ENCODE measurements at regions not wholly inside any gene's neighbourhood (a gene's known extent, or its start where the extent isn't known, plus 50 kb on each side); places are given as distances from the start of the nearest gene placed in this dataset.

GRCh38 chr2:48852938-48853337 is 97.4 kb upstream of the LHCGR start:
- peaks cover 2% of the 10 kb centered on the region for H3K9me3 Mint-ChIP-seq
- H3K27ac Mint-ChIP-seq = no peak overlapping the region
- peaks cover 6% of the 10 kb centered on the region for H3K27me3 Mint-ChIP-seq (ENCODE audit: low read depth)
- TF ChIP-seq CTCF (IDR thresholded peaks at IDR 0.05; ENCODE audit: unreplicated experiment in 3 of 3) = no peak
- H3K36me3 Mint-ChIP-seq (ENCODE audit: low read depth) = no peaks in the 10 kb centered on the region
- H3K4me1 Mint-ChIP-seq = no peaks in the 10 kb centered on the region
- H3K4me3 Mint-ChIP-seq = no peak overlapping the region

DNA sequence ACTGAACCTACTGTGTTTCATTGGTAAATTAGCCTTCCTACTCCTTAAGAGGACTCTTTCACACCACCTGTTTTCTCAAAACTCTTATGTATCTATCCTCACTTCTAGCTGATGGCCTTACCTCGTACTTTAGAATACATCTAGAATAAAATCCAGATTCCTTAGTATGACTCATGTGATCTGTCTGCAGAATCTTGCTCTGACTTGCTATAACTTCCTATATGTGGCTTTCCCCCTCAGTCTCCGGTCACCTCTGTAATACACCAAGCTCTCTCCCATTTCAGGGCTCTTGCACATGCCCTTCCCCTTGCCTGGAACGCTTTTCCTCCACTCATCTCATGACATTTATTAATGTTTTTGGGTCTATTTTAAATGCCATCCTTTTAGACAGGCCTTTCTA is 95.6 kb upstream of the LHCGR start:
- peaks cover 6% of the 10 kb centered on the region for H3K27me3 Mint-ChIP-seq (ENCODE audit: low read depth)
- TF ChIP-seq CTCF (IDR thresholded peaks at IDR 0.05; ENCODE audit: unreplicated experiment in 3 of 3) = no peak
- no peak overlapping the region for H3K27ac Mint-ChIP-seq

GRCh38 chr2:48849770-48850169 is 94.2 kb upstream of the LHCGR start:
- Mint-ChIP-seq H3K4me1 (no peaks in the 10 kb centered on the region), H3K27me3 (ENCODE audit: low read depth) (no peaks in the 10 kb centered on the region), H3K27ac (no peak overlapping the region), H3K9me3 (peaks cover 2% of the 10 kb centered on the region), H3K36me3 (ENCODE audit: low read depth) (no peaks in the 10 kb centered on the region), H3K4me3 (no peak overlapping the region)
- TF ChIP-seq CTCF (IDR thresholded peaks at IDR 0.05; ENCODE audit: unreplicated experiment in 3 of 3) = no peak

More for the DNA sequence above, 95.6 kb upstream of the LHCGR start:
- no peaks in the 10 kb centered on the region for H3K36me3 Mint-ChIP-seq (ENCODE audit: low read depth)
- no peaks in the 10 kb centered on the region for H3K4me1 Mint-ChIP-seq
- H3K9me3 Mint-ChIP-seq = peaks cover 2% of the 10 kb centered on the region
- H3K4me3 Mint-ChIP-seq = no peak overlapping the region

GRCh38 chr2:48845684-48846083 is 90.2 kb upstream of the LHCGR start:
- H3K27me3 Mint-ChIP-seq (ENCODE audit: low read depth) = no peaks in the 10 kb centered on the region
- no peak overlapping the region for H3K4me3 Mint-ChIP-seq
- no peaks in the 10 kb centered on the region for H3K36me3 Mint-ChIP-seq (ENCODE audit: low read depth)
- H3K27ac Mint-ChIP-seq = no peak overlapping the region
- H3K9me3 Mint-ChIP-seq = no peaks in the 10 kb centered on the region
- H3K4me1 Mint-ChIP-seq = no peaks in the 10 kb centered on the region
- TF ChIP-seq CTCF (IDR thresholded peaks at IDR 0.05; ENCODE audit: unreplicated experiment in 3 of 3) = no peak

GRCh38 chr2:48844417-48845155 is 89.1 kb upstream of the LHCGR start:
- TF ChIP-seq CTCF (IDR thresholded peaks at IDR 0.05; ENCODE audit: unreplicated experiment in 3 of 3) = no peak
- H3K4me3 Mint-ChIP-seq = no peak overlapping the region
- H3K4me1 Mint-ChIP-seq = no peaks in the 10 kb centered on the region
- H3K27ac Mint-ChIP-seq = no peak overlapping the region
- H3K36me3 Mint-ChIP-seq (ENCODE audit: low read depth) = no peaks in the 10 kb centered on the region
- no peaks in the 10 kb centered on the region for H3K9me3 Mint-ChIP-seq
- H3K27me3 Mint-ChIP-seq (ENCODE audit: low read depth) = no peaks in the 10 kb centered on the region

- Mint-ChIP-seq H3K4me1 (no peaks in the 10 kb centered on the region), H3K27me3 (ENCODE audit: low read depth) (no peaks in the 10 kb centered on the region), H3K9me3 (peaks cover 7% of the 10 kb centered on the region), H3K27ac (no peak overlapping the region), H3K36me3 (ENCODE audit: low read depth) (no peaks in the 10 kb centered on the region), H3K4me3 (no peak overlapping the region)
- no peak for TF ChIP-seq CTCF (IDR thresholded peaks at IDR 0.05; ENCODE audit: unreplicated experiment in 3 of 3)
Observed at GRCh38 chr2:48841126-48841525, 85.6 kb upstream of the LHCGR start.
